B cell (primary cell): ENCODE measurements at regions not wholly inside any gene's neighbourhood (a gene's known extent, or its start where the extent isn't known, plus 50 kb on each side); places are given as distances from the start of the nearest gene placed in this dataset.

Experiments used
- ATAC-seq: fragments of 200-7000 bp; cut with Tn5 transposase; one replicate; pipeline ENCODE4 v1.10.0; 2021; ENCODE audit warnings: low read depth, mild to moderate bottlenecking, moderate number of reproducible peaks, moderate library complexity
- CTCF ChIA-PET: fragments of 350-600 bp; sonication (Branson Sonifier 250); formaldehyde crosslinking; loops from one replicate; lab custom pipeline; 2021; ENCODE audit warnings: antibody characterized with exemption, inconsistent platforms; lab: Charles Lee
- POLR2A ChIA-PET: fragments of 350-600 bp; sonication (Branson Sonifier 250); formaldehyde crosslinking; loops from one replicate; lab custom pipeline; 2021; ENCODE audit warnings: antibody characterized with exemption; lab: Charles Lee
- DNase-seq: peaks from one replicate; pipeline ENCODE4 v3.0.0; 2013
- H2AFZ ChIP-seq: 2 replicates; pipeline ENCODE4 v1.6.1; 2012; ENCODE audit warnings: mild to moderate bottlenecking, low read depth, low read length; ENCODE audit not compliant: insufficient read depth, poor library complexity, severe bottlenecking
- H3K27ac ChIP-seq, 2 donors: 1 replicate in 1 of 2; 2 replicates in 1 of 2; pipeline ENCODE4 v1.5.1; 2012 to 2013; ENCODE audit warnings: low read length in 2 of 2, mild to moderate bottlenecking in 2 of 2, moderate library complexity in 1 of 2
- H3K27me3 ChIP-seq, 4 experiments: fragments of 200-600 bp in 1 of 4; sonication (generic) in 1 of 4; replicated peaks in 1 of 4; 1 replicate in 2 of 4; 2 replicates in 2 of 4; pipeline versions ENCODE4 v1.6.1 to v1.7.0; 2013 to 2016; ENCODE audit warnings: low read length in 3 of 4, mild to moderate bottlenecking in 2 of 4, mixed read lengths in 1 of 4, moderate library complexity in 1 of 4; ENCODE audit not compliant: insufficient read depth in 4 of 4, control insufficient read depth in 3 of 4; ENCODE audit errors: control extremely low read depth in 1 of 4
- H3K36me3 ChIP-seq, 2 experiments: replicated peaks in 1 of 2; 1 replicate in 1 of 2; 2 replicates in 1 of 2; pipeline versions ENCODE4 v1.6.1 to v1.7.1; 2013; ENCODE audit warnings: low read length in 1 of 2; ENCODE audit not compliant: insufficient read depth in 2 of 2, control insufficient read depth in 1 of 2; ENCODE audit errors: control extremely low read depth in 1 of 2, extremely low read depth in 1 of 2
- H3K4me1 ChIP-seq, 2 donors: fragments of 200-600 bp in 1 of 2; sonication (generic) in 1 of 2; 1 replicate in 1 of 2; 2 replicates in 1 of 2; pipeline versions ENCODE4 v1.5.1 to v1.6.1; 2013 to 2017; ENCODE audit warnings: low read length in 2 of 2; ENCODE audit not compliant: control insufficient read depth in 2 of 2, insufficient read depth in 2 of 2
- H3K4me2 ChIP-seq: replicated peaks from 2 replicates; pipeline ENCODE3; 2012; ENCODE audit warnings: mild to moderate bottlenecking, low read depth, low read length; ENCODE audit not compliant: poor library complexity, severe bottlenecking
- H3K4me3 ChIP-seq, 5 experiments: fragments of 200-600 bp in 1 of 5; sonication (generic) in 1 of 5; 1 replicate in 3 of 5; 2 replicates in 2 of 5; pipeline versions ENCODE4 v1.5.1 to v1.7.0; 2011 to 2016; ENCODE audit warnings: low read length in 4 of 5, mild to moderate bottlenecking in 4 of 5, low read depth in 2 of 5, control low read depth in 1 of 5, moderate library complexity in 1 of 5; ENCODE audit not compliant: insufficient read depth in 1 of 5; ENCODE audit errors: control extremely low read depth in 1 of 5, extremely low read depth in 1 of 5
- H3K79me2 ChIP-seq: fragments of 200-600 bp; sonication (generic); one replicate; pipeline ENCODE4 v1.6.0; 2016; ENCODE audit warnings: low read length; ENCODE audit not compliant: control insufficient read depth, insufficient read depth
- H3K9ac ChIP-seq: fragments of 200-600 bp; sonication (generic); 2 replicates; pipeline ENCODE4 v1.6.1; 2017; ENCODE audit warnings: mild to moderate bottlenecking, low read length, moderate library complexity
- H3K9me3 ChIP-seq, 3 donors: one replicate each; pipeline versions ENCODE4 v1.6.1 to v1.7.1; 2013; ENCODE audit warnings: low read length in 2 of 3; ENCODE audit not compliant: control insufficient read depth in 2 of 3, insufficient read depth in 1 of 3; ENCODE audit errors: control extremely low read depth in 1 of 3
- H4K20me1 ChIP-seq: 2 replicates; pipeline ENCODE4 v1.6.0; 2012; ENCODE audit warnings: mild to moderate bottlenecking, low read length; ENCODE audit not compliant: insufficient read depth, control insufficient read depth, poor library complexity, severe bottlenecking
- H3K27ac Mint-ChIP-seq: one replicate; pipeline ENCODE4 v1.8.0; 2021; ENCODE audit warnings: mixed read lengths
- H3K27me3 Mint-ChIP-seq: one replicate; pipeline ENCODE4 v1.8.0; 2021; ENCODE audit warnings: mixed read lengths
- H3K4me1 Mint-ChIP-seq: one replicate; pipeline ENCODE4 v1.8.0; 2021; ENCODE audit warnings: mixed read lengths
- H3K4me3 Mint-ChIP-seq: one replicate; pipeline ENCODE4 v1.8.0; 2021; ENCODE audit warnings: mixed read lengths
- H3K9me3 Mint-ChIP-seq: one replicate; pipeline ENCODE4 v1.8.0; 2022; ENCODE audit warnings: mixed read lengths; ENCODE audit not compliant: insufficient read depth
- CTCF ChIP-seq: fragments of 200-600 bp; IDR thresholded peaks from one replicate; pipeline ENCODE4 v1.8.0; 2022; ENCODE audit warnings: antibody characterized with exemption, mild to moderate bottlenecking
- EZH2 ChIP-seq: IDR thresholded peaks from 2 replicates; pipeline ENCODE4 v1.6.1; 2012; ENCODE audit warnings: borderline replicate concordance, low read depth, mild to moderate bottlenecking, moderate library complexity, low read length; ENCODE audit not compliant: insufficient read depth, poor library complexity, severe bottlenecking
- WGBS: methylation state at CpG from one replicate; pipeline ENCODE4 v1.1.5; 2013; ENCODE audit warnings: missing lambda C conversion rate; ENCODE audit not compliant: insufficient coverage; 5-methylcytosine and 5-hydroxymethylcytosine counted together
- intact Hi-C: fragments of 100-400 bp; cut with micrococcal nuclease; formaldehyde crosslinking; loops from one replicate; pipeline ENCODE4 v1.10.0; 2022

DNA sequence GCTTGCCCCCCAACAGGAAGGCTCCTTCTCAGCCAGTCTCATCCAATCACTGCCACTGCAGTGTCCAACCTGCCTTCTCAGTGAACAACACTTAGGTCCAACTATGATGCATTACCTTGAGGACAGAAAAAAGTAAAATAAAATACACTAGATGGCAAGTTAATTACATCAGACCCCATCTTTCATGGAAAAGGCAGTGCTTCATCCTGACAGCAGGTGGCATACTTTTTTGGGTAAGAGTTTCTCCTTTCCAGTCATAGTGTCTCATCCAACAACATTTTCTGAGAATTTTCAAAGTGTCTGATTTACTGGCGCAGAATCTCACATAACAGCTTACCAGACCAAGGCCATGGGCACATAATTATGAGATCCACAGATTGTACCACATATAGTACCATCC, 1742.8 kb downstream of the PCDH7 start:
- intact Hi-C loops, result no loop called here
- no peaks in the 10 kb centered on the region for H3K79me2 ChIP-seq
- no peaks in the 10 kb centered on the region for H3K9me3 ChIP-seq
- ATAC-seq (no peak), DNase-seq (no peak)
- no peak overlapping the region for H3K4me3 Mint-ChIP-seq
- no peaks in the 10 kb centered on the region for H3K27me3 Mint-ChIP-seq
- no peaks in the 10 kb centered on the region for H3K4me1 ChIP-seq
- H3K9ac ChIP-seq, result no peak overlapping the region
- ChIA-PET CTCF (no interaction called here), POLR2A (no interaction called here)
- H3K36me3 ChIP-seq, result no peaks in the 10 kb centered on the region
- H3K4me2 ChIP-seq, result no peak overlapping the region
- peaks cover 2% of the 10 kb centered on the region for H3K9me3 Mint-ChIP-seq
- no peaks in the 10 kb centered on the region for H4K20me1 ChIP-seq
- H3K4me1 Mint-ChIP-seq, result no peaks in the 10 kb centered on the region
- H3K27me3 ChIP-seq, result no peaks in the 10 kb centered on the region
- H3K4me3 ChIP-seq, result no peak overlapping the region
- H3K27ac ChIP-seq, result no peak overlapping the region
- 91% methylated on average over 1 of the region's 1 CpG for WGBS
- no peak overlapping the region for H2AFZ ChIP-seq
- TF ChIP-seq CTCF (no peak), EZH2 (no peak)
- H3K27ac Mint-ChIP-seq, result no peak overlapping the region

- no peaks in the 10 kb centered on the region for H3K9me3 Mint-ChIP-seq
- no peaks in the 10 kb centered on the region for H3K27me3 Mint-ChIP-seq
Observed at GRCh38 chr4:32470087-32470585, 1750.0 kb downstream of the PCDH7 start.

More at GRCh38 chr4:32470087-32470585, 1750.0 kb downstream of the PCDH7 start:
- H4K20me1 ChIP-seq, result no peaks in the 10 kb centered on the region
- H3K27me3 ChIP-seq, result no peaks in the 10 kb centered on the region
- no peak for ATAC-seq
- intact Hi-C loops, result no loop called here
- no peak overlapping the region for H2AFZ ChIP-seq
- no peaks in the 10 kb centered on the region for H3K4me1 ChIP-seq
- H3K27ac ChIP-seq, result no peak overlapping the region
- H3K27ac Mint-ChIP-seq, result no peak overlapping the region
- no peak overlapping the region for H3K9ac ChIP-seq
- H3K4me3 Mint-ChIP-seq, result no peak overlapping the region
- no peak overlapping the region for H3K4me2 ChIP-seq
- ChIA-PET CTCF (no interaction called here), POLR2A (no interaction called here)
- H3K4me3 ChIP-seq, result no peak overlapping the region
- H3K9me3 ChIP-seq, result no peaks in the 10 kb centered on the region
- no CpG with 5 or more reads among the region's 1 CpG for WGBS
- no peaks in the 10 kb centered on the region for H3K79me2 ChIP-seq
- H3K36me3 ChIP-seq, result no peaks in the 10 kb centered on the region
- no peak for DNase-seq
- TF ChIP-seq EZH2 (no peak), CTCF (no peak)
- H3K4me1 Mint-ChIP-seq, result no peaks in the 10 kb centered on the region
